ENCODE measurements at regions not wholly inside any gene's neighbourhood (a gene's known extent, or its start where the extent isn't known, plus 50 kb on each side); places are given as distances from the start of the nearest gene placed in this dataset.
"Not testable (repeated sequence)": the region's sequence is repeated elsewhere in the genome, so short reads cannot be mapped to it uniquely, and the experiment has no call there.

GRCh38 chr2:128671981-128672757 is 353.5 kb upstream of the HS6ST1 start:
- not testable (repeated sequence) for DNase-seq (ENCODE audit: low read depth)

GRCh38 chr2:128679680-128680079 is 361.0 kb upstream of the HS6ST1 start:
- DNase-seq (ENCODE audit: low read depth) = not testable (repeated sequence)

- no peak for DNase-seq (ENCODE audit: low read depth)
Measured at GRCh38 chr2:128681507-128681906, 362.8 kb upstream of the HS6ST1 start.

- DNase-seq (ENCODE audit: low read depth) = no peak
Measured at GRCh38 chr2:128682266-128682665, 363.6 kb upstream of the HS6ST1 start.

DNA sequence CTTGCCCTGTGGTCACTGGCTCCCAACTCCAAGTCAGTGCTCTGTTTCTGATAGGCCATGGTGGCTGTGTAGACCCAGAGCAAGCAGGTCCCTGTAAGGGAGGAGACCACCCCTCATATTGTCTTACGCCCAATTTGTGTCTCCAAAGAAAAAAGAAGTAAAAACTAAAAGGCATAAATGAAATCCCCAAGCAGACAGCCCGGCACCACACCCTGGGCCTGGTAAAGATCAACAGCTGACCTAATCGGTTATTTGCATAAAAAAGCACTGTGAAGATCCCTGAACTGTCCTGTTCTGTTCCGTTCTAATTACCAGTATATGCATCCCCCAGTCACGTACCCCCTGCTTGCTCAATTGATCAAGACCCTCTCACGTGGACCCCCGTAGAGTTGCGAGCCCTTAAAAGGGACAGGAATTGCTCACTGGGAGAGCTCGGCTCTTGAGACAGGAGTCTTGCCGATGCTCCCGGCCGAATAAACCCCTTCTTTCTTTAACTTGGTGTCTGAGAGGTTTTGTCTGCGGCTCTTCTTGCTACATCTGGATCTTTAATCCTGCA is 364.1 kb upstream of the HS6ST1 start:
- no peak for DNase-seq (ENCODE audit: low read depth)

- no peak for DNase-seq (ENCODE audit: low read depth)
Measured at GRCh38 chr2:128684523-128684922, 365.9 kb upstream of the HS6ST1 start.

- no peak for DNase-seq (ENCODE audit: low read depth)
Measured at GRCh38 chr2:128685841-128686496, 367.3 kb upstream of the HS6ST1 start.

GRCh38 chr2:128686497-128686859 is 367.8 kb upstream of the HS6ST1 start:
- no peak for DNase-seq (ENCODE audit: low read depth)

- DNase-seq (ENCODE audit: low read depth) = no peak
Measured at GRCh38 chr2:128686881-128687555, 368.4 kb upstream of the HS6ST1 start.

DNA sequence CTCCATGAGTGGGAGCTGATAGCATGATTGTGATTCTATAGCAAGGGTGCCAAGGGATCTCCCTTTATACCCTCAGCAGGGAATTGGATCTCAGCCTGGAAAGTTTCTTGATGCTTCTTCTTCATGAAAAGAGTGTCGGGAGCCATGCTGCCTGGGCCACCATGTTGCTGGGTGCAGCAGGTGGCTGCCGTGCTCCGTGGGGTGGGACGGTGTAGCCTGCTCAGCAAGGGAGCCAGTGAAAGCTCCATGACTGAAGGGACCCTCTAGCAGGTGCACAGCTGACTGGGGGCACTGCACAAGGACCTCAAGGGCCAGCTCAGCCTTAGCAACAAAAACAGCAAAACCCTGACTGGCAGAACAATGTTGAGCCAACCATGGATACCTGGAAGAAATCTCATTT is 368.9 kb upstream of the HS6ST1 start:
- DNase-seq (ENCODE audit: low read depth) = no peak

DNA sequence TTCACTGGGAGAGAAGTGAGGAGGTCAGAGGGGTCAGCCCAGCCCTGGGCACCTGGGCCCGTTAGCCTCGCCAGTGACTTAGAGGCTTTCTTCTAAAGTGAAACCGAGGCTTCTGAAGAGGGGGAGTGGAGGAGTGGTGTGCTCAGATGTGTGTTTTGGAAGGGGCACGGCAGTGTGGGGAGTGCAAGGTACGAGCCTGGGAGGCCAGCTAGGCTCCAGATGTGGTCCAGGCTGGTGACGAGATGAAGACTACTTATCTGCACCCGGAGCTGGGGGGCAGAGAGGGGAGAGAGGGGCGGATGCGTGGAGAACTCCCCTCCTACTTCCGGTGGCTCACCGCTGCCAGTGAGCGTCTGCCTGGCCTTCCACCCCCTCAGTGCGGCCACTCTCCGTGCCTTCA is 371.3 kb upstream of the HS6ST1 start:
- DNase-seq (ENCODE audit: low read depth) = no peak

DNA sequence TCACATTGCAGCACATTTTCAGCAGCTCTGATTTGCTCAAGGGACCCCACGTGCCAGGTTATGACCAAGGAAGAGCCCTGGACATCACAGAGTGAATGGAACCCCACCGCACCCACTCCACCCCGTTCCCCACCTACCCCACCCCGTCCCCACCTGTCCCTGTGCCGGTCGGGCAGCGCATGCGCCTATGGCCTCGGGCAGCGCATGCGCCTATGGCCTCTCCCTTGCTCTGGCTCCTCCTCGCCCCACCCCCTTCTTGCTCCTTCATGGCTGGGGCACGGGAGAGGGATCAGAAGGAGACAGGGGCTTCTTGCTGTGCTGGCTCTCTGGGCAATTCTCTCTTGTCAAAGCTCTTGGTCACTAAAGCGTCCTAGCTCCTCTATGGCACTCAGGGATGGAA is 371.8 kb upstream of the HS6ST1 start:
- DNase-seq (ENCODE audit: low read depth) = no peak

DNA sequence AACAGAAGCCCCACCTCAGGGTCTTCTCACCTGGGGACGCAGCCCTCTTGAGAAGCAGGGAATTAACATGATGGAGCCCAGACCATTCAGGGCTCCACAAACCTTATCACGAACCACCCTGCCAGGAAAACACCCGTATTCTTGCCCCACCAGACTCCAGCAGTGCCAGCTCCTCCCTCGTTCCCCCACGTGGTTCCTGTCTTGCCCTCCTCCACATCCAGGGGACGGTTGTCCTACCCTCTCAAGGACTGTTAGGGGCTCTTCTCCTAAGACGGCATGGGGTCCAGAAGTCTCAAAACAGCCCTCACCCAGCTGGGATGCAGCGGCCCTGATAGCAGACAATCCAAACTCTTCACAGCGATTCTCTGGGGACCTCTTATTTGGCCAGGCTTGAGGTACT is 372.2 kb upstream of the HS6ST1 start:
- DNase-seq (ENCODE audit: low read depth) = no peak

- no peak for DNase-seq (ENCODE audit: low read depth)
Measured at GRCh38 chr2:128691526-128691925, 372.9 kb upstream of the HS6ST1 start.

DNA sequence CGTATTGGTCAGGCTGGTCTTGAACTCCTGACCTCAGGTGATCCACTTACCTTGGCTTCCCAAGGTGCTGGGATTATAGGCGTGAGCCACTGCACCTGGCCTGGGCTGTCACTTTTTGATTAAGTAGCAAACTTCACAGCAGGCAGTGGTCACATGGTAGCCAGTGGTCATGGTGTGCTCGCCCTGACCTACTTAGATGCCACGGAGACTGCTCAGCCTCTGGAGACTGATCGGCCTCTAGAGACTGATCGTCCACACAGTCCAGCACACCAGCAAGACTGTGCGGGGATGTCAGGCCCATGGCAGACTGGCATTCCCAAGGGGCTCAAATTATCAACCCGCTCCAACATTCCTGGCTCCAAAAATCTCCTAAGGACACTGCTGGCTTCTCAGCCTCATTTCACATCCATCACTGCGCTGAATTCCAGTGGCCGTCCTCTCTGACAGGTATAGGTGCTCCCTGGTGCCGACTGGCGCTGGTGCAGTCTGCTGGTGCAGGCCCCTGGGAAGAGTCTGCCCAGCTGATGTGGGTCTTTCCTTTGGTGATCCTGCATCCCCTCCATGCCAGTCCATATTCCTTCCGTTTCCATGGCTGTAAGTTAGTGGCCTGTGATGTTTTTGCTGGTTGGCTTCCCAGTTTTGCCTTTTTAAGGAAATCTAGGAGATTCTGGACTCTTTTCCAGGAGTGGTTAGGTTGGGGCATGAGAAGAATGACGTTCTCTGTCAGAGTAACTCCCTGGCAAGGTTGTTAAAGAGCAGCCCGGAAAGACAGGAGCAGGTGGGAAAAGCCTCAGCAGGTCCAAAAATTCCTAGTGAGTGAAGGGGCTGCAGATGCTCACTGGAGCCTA is 374.5 kb upstream of the HS6ST1 start:
- no peak for DNase-seq (ENCODE audit: low read depth)

- no peak for DNase-seq (ENCODE audit: low read depth)
Measured at GRCh38 chr2:128693743-128694029, 375.0 kb upstream of the HS6ST1 start.

DNA sequence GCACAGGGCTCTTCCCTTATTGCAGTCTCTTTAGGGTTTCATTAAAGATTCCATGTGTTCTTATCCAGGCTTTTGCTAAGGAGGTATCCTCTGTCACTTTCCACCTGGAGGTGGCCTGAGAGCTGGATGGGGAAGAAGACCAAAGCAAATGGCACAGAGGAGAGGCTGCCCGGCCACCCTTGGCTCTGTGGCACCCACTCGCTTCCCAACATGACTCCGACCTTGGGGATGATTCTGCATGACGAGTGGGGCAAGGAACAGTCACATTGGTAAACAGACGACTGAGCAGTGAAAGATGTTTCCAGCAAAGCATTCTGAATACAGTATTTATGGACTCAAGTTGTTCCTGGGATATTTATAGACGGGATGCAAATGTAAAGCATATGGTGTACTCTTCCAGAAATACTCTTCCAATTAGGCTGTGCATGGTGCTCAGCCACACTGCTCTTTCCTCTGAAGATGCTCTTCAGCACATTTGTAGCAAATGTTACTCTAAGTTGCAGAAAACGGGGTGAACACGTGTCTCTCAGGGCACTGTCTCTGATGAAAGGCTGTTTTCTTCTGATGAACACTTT is 377.1 kb upstream of the HS6ST1 start:
- no peak for DNase-seq (ENCODE audit: low read depth)

- no peak for DNase-seq (ENCODE audit: low read depth)
Measured at GRCh38 chr2:128696421-128696820, 377.8 kb upstream of the HS6ST1 start.

DNA sequence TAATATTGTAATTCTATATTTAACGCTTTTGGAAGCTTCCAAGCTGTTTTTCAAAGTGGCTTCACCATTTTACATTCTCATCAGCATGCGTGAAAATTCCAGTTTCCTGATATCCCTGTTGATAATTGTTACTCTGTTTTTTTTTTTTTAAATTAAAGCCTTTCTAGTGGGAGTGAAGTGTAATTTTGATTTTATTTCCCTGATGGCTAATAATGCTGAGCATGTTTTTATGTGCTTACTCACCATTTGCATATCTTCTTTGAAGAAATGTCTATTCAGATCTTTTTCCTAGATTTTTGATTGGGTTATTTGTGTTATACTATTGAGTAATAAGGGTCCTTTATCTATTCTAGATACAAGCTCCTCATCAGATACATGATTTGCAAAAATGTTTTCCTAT is 382.8 kb upstream of the HS6ST1 start:
- DNase-seq (ENCODE audit: low read depth) = no peak

GRCh38 chr2:128702616-128703015 is 383.9 kb upstream of the HS6ST1 start:
- DNase-seq (ENCODE audit: low read depth) = no peak
